Stomach smooth muscle (tissue), 2 donors: ENCODE measurements at regions not wholly inside any gene's neighbourhood (a gene's known extent, or its start where the extent isn't known, plus 50 kb on each side); places are given as distances from the start of the nearest gene placed in this dataset.

Experiments used
- H3K27ac ChIP-seq: one replicate; pipeline ENCODE4 v1.7.0; 2013; ENCODE audit warnings: mild to moderate bottlenecking, low read length, inconsistent platforms
- H3K27me3 ChIP-seq, 2 donors: one replicate each; pipeline ENCODE4 v1.7.0; 2013; ENCODE audit warnings: low read length in 2 of 2; ENCODE audit not compliant: insufficient read depth in 2 of 2, control insufficient read depth in 1 of 2
- H3K36me3 ChIP-seq, 2 donors: one replicate each; pipeline ENCODE4 v1.7.0; 2013; ENCODE audit warnings: low read length in 2 of 2; ENCODE audit not compliant: control insufficient read depth in 2 of 2, insufficient read depth in 2 of 2
- H3K4me1 ChIP-seq: one replicate; pipeline ENCODE4 v1.7.0; 2013; ENCODE audit warnings: low read length; ENCODE audit not compliant: control insufficient read depth, insufficient read depth
- H3K4me3 ChIP-seq, 2 donors: one replicate each; pipeline ENCODE4 v1.7.0; 2013; ENCODE audit warnings: low read length in 2 of 2
- H3K9ac ChIP-seq, 2 donors: one replicate each; pipeline ENCODE4 v1.7.0; 2013; ENCODE audit warnings: low read length in 2 of 2, mild to moderate bottlenecking in 1 of 2
- H3K9me3 ChIP-seq, 2 donors: one replicate each; pipeline ENCODE4 v1.7.0; 2013; ENCODE audit warnings: low read length in 2 of 2; ENCODE audit not compliant: control insufficient read depth in 2 of 2
- donor health status: healthy.
- donor health status: Pancreatic carcinoma.

GRCh38 chr3:31433679-31433992, 99.1 kb upstream of the STT3B start:
- H3K4me1 ChIP-seq, result no peaks in the 10 kb centered on the region
- no peaks in the 10 kb centered on the region for H3K27me3 ChIP-seq
- no peak overlapping the region for H3K27ac ChIP-seq
- H3K36me3 ChIP-seq, result no peaks in the 10 kb centered on the region
- H3K9me3 ChIP-seq, result peaks cover 5 to 13% of the 10 kb centered on the region in 2 donors
- no peak overlapping the region for H3K4me3 ChIP-seq
- H3K9ac ChIP-seq, result no peak overlapping the region

- Histone ChIP-seq H3K4me1 (no peaks in the 10 kb centered on the region), H3K36me3 (no peaks in the 10 kb centered on the region), H3K27ac (no peak overlapping the region), H3K9ac (no peak overlapping the region), H3K27me3 (no peaks in the 10 kb centered on the region), H3K9me3 (peaks cover 5 to 8% of the 10 kb centered on the region in 2 donors), H3K4me3 (no peak overlapping the region)
Measured at GRCh38 chr3:31434819-31435218, 97.9 kb upstream of the STT3B start.

- H3K27ac ChIP-seq, result no peak overlapping the region
- H3K9ac ChIP-seq, result no peak overlapping the region
- no peaks in the 10 kb centered on the region for H3K36me3 ChIP-seq
- H3K9me3 ChIP-seq, result peaks cover 5 to 8% of the 10 kb centered on the region in 2 donors
- H3K4me3 ChIP-seq, result no peak overlapping the region
- no peaks in the 10 kb centered on the region for H3K4me1 ChIP-seq
- no peaks in the 10 kb centered on the region for H3K27me3 ChIP-seq
Measured at GRCh38 chr3:31436830-31437229, 95.9 kb upstream of the STT3B start.

GRCh38 chr3:31438742-31439141, 94.0 kb upstream of the STT3B start:
- H3K36me3 ChIP-seq, result no peaks in the 10 kb centered on the region
- H3K9me3 ChIP-seq, result peaks cover 5 to 8% of the 10 kb centered on the region in 2 donors
- H3K27ac ChIP-seq, result no peak overlapping the region
- H3K4me3 ChIP-seq, result no peak overlapping the region
- no peaks in the 10 kb centered on the region for H3K27me3 ChIP-seq
- no peaks in the 10 kb centered on the region for H3K4me1 ChIP-seq
- no peak overlapping the region for H3K9ac ChIP-seq

- Histone ChIP-seq H3K4me1 (no peaks in the 10 kb centered on the region), H3K27ac (no peak overlapping the region)
Measured at GRCh38 chr3:31439890-31440750, 92.6 kb upstream of the STT3B start.

GRCh38 chr3:31440878-31441277, 91.8 kb upstream of the STT3B start:
- no peaks in the 10 kb centered on the region for H3K27me3 ChIP-seq
- no peak overlapping the region for H3K9ac ChIP-seq
- no peaks in the 10 kb centered on the region for H3K4me1 ChIP-seq
- H3K36me3 ChIP-seq, result no peaks in the 10 kb centered on the region
- H3K9me3 ChIP-seq, result peaks cover 3 to 5% of the 10 kb centered on the region in 2 donors
- H3K4me3 ChIP-seq, result no peak overlapping the region
- no peak overlapping the region for H3K27ac ChIP-seq

More at GRCh38 chr3:31439890-31440750, 92.6 kb upstream of the STT3B start:
- no peaks in the 10 kb centered on the region for H3K27me3 ChIP-seq
- no peak overlapping the region for H3K9ac ChIP-seq
- no peak overlapping the region for H3K4me3 ChIP-seq
- no peaks in the 10 kb centered on the region for H3K36me3 ChIP-seq
- H3K9me3 ChIP-seq, result peaks cover 3 to 5% of the 10 kb centered on the region in 2 donors

- no peaks in the 10 kb centered on the region for H3K4me1 ChIP-seq
- H3K9ac ChIP-seq, result no peak overlapping the region
- no peak overlapping the region for H3K4me3 ChIP-seq
- H3K27ac ChIP-seq, result no peak overlapping the region
- H3K27me3 ChIP-seq, result no peaks in the 10 kb centered on the region
- no peaks in the 10 kb centered on the region for H3K36me3 ChIP-seq
- H3K9me3 ChIP-seq, result no peaks in the 10 kb centered on the region
Measured at GRCh38 chr3:31442755-31443154, 90.0 kb upstream of the STT3B start.

- Histone ChIP-seq H3K27ac (no peak overlapping the region), H3K9me3 (no peaks in the 10 kb centered on the region), H3K4me1 (no peaks in the 10 kb centered on the region), H3K9ac (no peak overlapping the region), H3K4me3 (no peak overlapping the region), H3K36me3 (no peaks in the 10 kb centered on the region), H3K27me3 (no peaks in the 10 kb centered on the region)
Measured at GRCh38 chr3:31444220-31445142, 88.2 kb upstream of the STT3B start.

- Histone ChIP-seq H3K27me3 (no peaks in the 10 kb centered on the region), H3K4me1 (no peaks in the 10 kb centered on the region), H3K36me3 (no peaks in the 10 kb centered on the region), H3K9me3 (no peaks in the 10 kb centered on the region), H3K9ac (no peak overlapping the region), H3K27ac (no peak overlapping the region), H3K4me3 (no peak overlapping the region)
Measured at GRCh38 chr3:31445701-31446100, 87.0 kb upstream of the STT3B start.

GRCh38 chr3:31448035-31448881, 84.5 kb upstream of the STT3B start:
- no peaks in the 10 kb centered on the region for H3K4me1 ChIP-seq
- H3K9me3 ChIP-seq, result no peaks in the 10 kb centered on the region
- H3K4me3 ChIP-seq, result no peak overlapping the region
- H3K9ac ChIP-seq, result no peak overlapping the region
- no peaks in the 10 kb centered on the region for H3K36me3 ChIP-seq
- no peaks in the 10 kb centered on the region for H3K27me3 ChIP-seq
- no peak overlapping the region for H3K27ac ChIP-seq
